H9 (cell line): ENCODE measurements at regions not wholly inside any gene's neighbourhood (a gene's known extent, or its start where the extent isn't known, plus 50 kb on each side); places are given as distances from the start of the nearest gene placed in this dataset.

Experiments
- DNase-seq: peaks from one replicate; pipeline ENCODE4 v3.0.0-alpha.2; 2017
- H2AFZ ChIP-seq: one replicate; pipeline ENCODE4 v1.6.1; 2013; ENCODE audit warnings: mild to moderate bottlenecking, low read length, control low read depth, moderate library complexity
- H2AK5ac ChIP-seq: 2 replicates; pipeline ENCODE4 v1.6.1; 2013; ENCODE audit warnings: low read length, control low read depth, mixed read lengths; ENCODE audit not compliant: insufficient read length
- H2BK120ac ChIP-seq: one replicate; pipeline ENCODE4 v1.6.1; 2013; ENCODE audit warnings: low read depth, mild to moderate bottlenecking, low read length, control low read depth, inconsistent platforms; ENCODE audit not compliant: poor library complexity, severe bottlenecking
- H2BK12ac ChIP-seq: 2 replicates; pipeline ENCODE4 v1.6.1; 2013; ENCODE audit warnings: low read length, control low read depth, mixed read lengths, low read depth; ENCODE audit not compliant: insufficient read length
- H2BK15ac ChIP-seq: 2 replicates; pipeline ENCODE4 v1.6.1; 2013; ENCODE audit warnings: low read depth, low read length, control low read depth
- H2BK20ac ChIP-seq: one replicate; pipeline ENCODE4 v1.6.1; 2013; ENCODE audit warnings: low read depth, mild to moderate bottlenecking, low read length, control low read depth, inconsistent platforms; ENCODE audit not compliant: poor library complexity, severe bottlenecking
- H2BK5ac ChIP-seq: 2 replicates; pipeline ENCODE4 v1.6.1; 2013; ENCODE audit warnings: low read length, control low read depth, mixed read lengths; ENCODE audit not compliant: insufficient read length
- H3K14ac ChIP-seq: 2 replicates; pipeline ENCODE4 v1.6.1; 2013; ENCODE audit warnings: low read length, control low read depth; ENCODE audit not compliant: insufficient read depth
- H3K18ac ChIP-seq: 2 replicates; pipeline ENCODE4 v1.6.1; 2013; ENCODE audit warnings: low read depth, mild to moderate bottlenecking, mixed read lengths, low read length, control low read depth; ENCODE audit not compliant: insufficient read length
- H3K23ac ChIP-seq: 2 replicates; pipeline ENCODE4 v1.6.1; 2013; ENCODE audit warnings: low read length, control low read depth, mixed read lengths, low read depth; ENCODE audit not compliant: insufficient read length
- H3K23me2 ChIP-seq: 2 replicates; pipeline ENCODE4 v1.6.1; 2013; ENCODE audit warnings: low read depth, mild to moderate bottlenecking, mixed read lengths, low read length, control low read depth; ENCODE audit not compliant: insufficient read length, poor library complexity, severe bottlenecking
- H3K27ac ChIP-seq: 2 replicates; pipeline ENCODE4 v1.5.1; 2013; ENCODE audit warnings: low read length, control low read depth, mixed read lengths, low read depth; ENCODE audit not compliant: insufficient read length
- H3K27me3 ChIP-seq: 2 replicates; pipeline ENCODE4 v1.6.1; 2013; ENCODE audit warnings: low read length, control low read depth, inconsistent platforms; ENCODE audit not compliant: insufficient read depth
- H3K4ac ChIP-seq: 2 replicates; pipeline ENCODE4 v1.6.1; 2013; ENCODE audit warnings: low read depth, mild to moderate bottlenecking, control low read depth, inconsistent platforms, low read length, moderate library complexity
- H3K4me1 ChIP-seq: 2 replicates; pipeline ENCODE4 v1.6.1; 2013; ENCODE audit warnings: low read length, control low read depth, inconsistent platforms; ENCODE audit not compliant: insufficient read depth
- H3K4me2 ChIP-seq: 2 replicates; pipeline ENCODE4 v1.6.1; 2013; ENCODE audit warnings: low read length, control low read depth, mixed read lengths; ENCODE audit not compliant: insufficient read length, insufficient read depth
- H3K56ac ChIP-seq: 2 replicates; pipeline ENCODE4 v1.6.1; 2013; ENCODE audit warnings: low read depth, mild to moderate bottlenecking, mixed read lengths, low read length, control low read depth; ENCODE audit not compliant: insufficient read length
- H3K79me1 ChIP-seq: 2 replicates; pipeline ENCODE4 v1.6.1; 2013; ENCODE audit warnings: low read depth, mild to moderate bottlenecking, moderate library complexity, low read length, control low read depth, inconsistent platforms; ENCODE audit not compliant: insufficient read depth, poor library complexity, severe bottlenecking
- H3K79me2 ChIP-seq: 2 replicates; pipeline ENCODE4 v1.6.1; 2013; ENCODE audit warnings: low read length, control low read depth, inconsistent platforms; ENCODE audit not compliant: insufficient read depth
- H3K9ac ChIP-seq: 2 replicates; pipeline ENCODE4 v1.6.1; 2013; ENCODE audit warnings: low read length, control low read depth, mixed read lengths; ENCODE audit not compliant: insufficient read length; ENCODE audit errors: extremely low read depth
- H3K9me3 ChIP-seq: one replicate; pipeline ENCODE4 v1.6.1; 2013; ENCODE audit warnings: low read depth, low read length, inconsistent platforms; ENCODE audit not compliant: control insufficient read depth
- H3T11ph ChIP-seq: one replicate; pipeline ENCODE4 v1.6.1; 2013; ENCODE audit warnings: mild to moderate bottlenecking, low read length, control low read depth, inconsistent platforms
- H4K20me1 ChIP-seq: one replicate; pipeline ENCODE4 v1.6.1; 2013; ENCODE audit not compliant: control insufficient read depth, insufficient read length, insufficient read depth
- H4K5ac ChIP-seq: 2 replicates; pipeline ENCODE4 v1.6.1; 2013; ENCODE audit warnings: low read depth, mild to moderate bottlenecking, mixed read lengths, low read length, control low read depth; ENCODE audit not compliant: insufficient read length
- H4K8ac ChIP-seq: replicated peaks from 2 replicates; pipeline ENCODE4 v1.6.1; 2013; ENCODE audit warnings: low read length, control low read depth, mixed read lengths, low read depth; ENCODE audit not compliant: insufficient read length
- H4K91ac ChIP-seq: 2 replicates; pipeline ENCODE4 v1.6.1; 2013; ENCODE audit warnings: low read depth, mild to moderate bottlenecking, moderate library complexity, mixed read lengths, low read length, control low read depth; ENCODE audit not compliant: insufficient read length
- H3K27ac Mint-ChIP-seq, 3 experiments: 2 replicates in 2 of 3; 3 replicates in 1 of 3; pipeline ENCODE4 v1.8.0; 2020 to 2021; ENCODE audit warnings: mixed read lengths in 3 of 3, mild to moderate bottlenecking in 1 of 3, moderate library complexity in 1 of 3
- H3K27me3 Mint-ChIP-seq: 2 replicates; pipeline ENCODE4 v1.8.0; 2021; ENCODE audit warnings: low read depth, mild to moderate bottlenecking, moderate library complexity, mixed read lengths
- H3K36me3 Mint-ChIP-seq, 3 experiments: 2 replicates in 2 of 3; 3 replicates in 1 of 3; pipeline ENCODE4 v1.8.0; 2020 to 2021; ENCODE audit warnings: low read depth in 3 of 3, mixed read lengths in 3 of 3; ENCODE audit not compliant: insufficient read depth in 1 of 3
- H3K4me1 Mint-ChIP-seq, 2 experiments: 2 replicates each; pipeline ENCODE4 v1.8.0; 2020; ENCODE audit warnings: mixed read lengths in 2 of 2
- H3K4me3 Mint-ChIP-seq, 2 experiments: 2 replicates in 1 of 2; 3 replicates in 1 of 2; pipeline ENCODE4 v1.8.0; 2020 to 2021; ENCODE audit warnings: mild to moderate bottlenecking in 2 of 2, mixed read lengths in 2 of 2, moderate library complexity in 1 of 2
- H3K9me3 Mint-ChIP-seq, 2 experiments: 2 replicates in 1 of 2; 3 replicates in 1 of 2; pipeline ENCODE4 v1.8.0; 2020; ENCODE audit warnings: mild to moderate bottlenecking in 2 of 2, mixed read lengths in 2 of 2, moderate library complexity in 1 of 2
- CTCF ChIP-seq: fragments of 200-600 bp; sonication (generic); conservative IDR thresholded peaks from 3 replicates; pipeline ENCODE4 v1.8.0; 2021; ENCODE audit warnings: antibody characterized with exemption, mild to moderate bottlenecking
- WGBS: extraction: QIAGEN DNeasy Blood & Tissue Kit; methylation state at CpG from one replicate; pipeline ENCODE4 v1.1.7; 2013; ENCODE audit warnings: missing lambda C conversion rate, low lambda C conversion rate, mixed read lengths; ENCODE audit not compliant: insufficient read length; ENCODE audit errors: extremely low coverage; 5-methylcytosine and 5-hydroxymethylcytosine counted together

- no peak for TF ChIP-seq CTCF
- Histone ChIP-seq H3K27me3 (no peaks in the 10 kb centered on the region), H2BK12ac (no peak overlapping the region), H3K27ac (no peak overlapping the region), H2BK20ac (no peak overlapping the region), H2AK5ac (no peak overlapping the region), H4K5ac (no peak overlapping the region), H3K9ac (no peak overlapping the region), H2BK120ac (no peak overlapping the region), H3K14ac (no peak overlapping the region), H3K23me2 (no peaks in the 10 kb centered on the region), H3K18ac (no peak overlapping the region), H3K56ac (no peak overlapping the region), H4K8ac (no peak overlapping the region), H2AFZ (no peak overlapping the region), H2BK15ac (no peak overlapping the region), H3K79me2 (no peaks in the 10 kb centered on the region), H4K20me1 (no peaks in the 10 kb centered on the region), H3K4ac (no peak overlapping the region), H3K79me1 (no peaks in the 10 kb centered on the region), H3T11ph (no peak overlapping the region), H3K4me2 (no peak overlapping the region), H3K9me3 (no peaks in the 10 kb centered on the region), H2BK5ac (no peak overlapping the region), H3K4me1 (peaks cover 4% of the 10 kb centered on the region), H4K91ac (no peak overlapping the region), H3K23ac (no peak overlapping the region)
- no CpG with 5 or more reads among the region's 2 CpGs for WGBS
- Mint-ChIP-seq H3K27me3 (no peaks in the 10 kb centered on the region), H3K27ac (no peak overlapping the region), H3K4me3 (no peak overlapping the region), H3K36me3 (peaks cover 0 to 2% (median 0%) of the 10 kb centered on the region in 3 experiments; a peak in 1 of 7 replicates), H3K4me1 (peaks cover 39 to 41% of the 10 kb centered on the region in 2 experiments), H3K9me3 (no peaks in the 10 kb centered on the region)
- DNase-seq: no peak
Observed at GRCh38 chr5:96155147-96155546, 193.5 kb upstream of the ELL2 start.
